ENCODE measurements at regions not wholly inside any gene's neighbourhood (a gene's known extent, or its start where the extent isn't known, plus 50 kb on each side); places are given as distances from the start of the nearest gene placed in this dataset.

- TF ChIP-seq POLR2A (IDR thresholded peaks at IDR 0.05) (no peak), CTCF (IDR thresholded peaks at IDR 0.05) (no peak)
These were observed 412.4 kb upstream of the NRP1 start for GRCh38 chr10:33746836-33747268.

Data from uterus (tissue), 2 donors.